Astrocyte (in vitro differentiated cells and primary cell): ENCODE measurements at regions not wholly inside any gene's neighbourhood (a gene's known extent, or its start where the extent isn't known, plus 50 kb on each side); places are given as distances from the start of the nearest gene placed in this dataset.

Experiments
- DNase-seq: peaks from one replicate; pipeline ENCODE4 v3.0.0-alpha.2; 2010; ENCODE audit warnings: low read depth
- FAIRE-seq: peaks from 2 replicates; lab custom pipeline; 2011; peaks lifted over from hg19 to GRCh38; lab: Jason Lieb, UNC
- H2AFZ ChIP-seq: 2 replicates; pipeline ENCODE4 v1.6.0; 2012; ENCODE audit warnings: low read depth, low read length, inconsistent platforms
- H3K27ac ChIP-seq: 2 replicates; pipeline ENCODE4 v1.5.1; 2011; ENCODE audit warnings: low read depth, low read length, inconsistent platforms
- H3K27me3 ChIP-seq: 2 replicates; pipeline ENCODE4 v1.6.0; 2011; ENCODE audit warnings: low read length, inconsistent platforms; ENCODE audit not compliant: insufficient read depth
- H3K36me3 ChIP-seq: 2 replicates; pipeline ENCODE4 v1.5.1; 2011; ENCODE audit warnings: low read length, inconsistent platforms; ENCODE audit not compliant: insufficient read depth
- H3K4me1 ChIP-seq: 2 replicates; pipeline ENCODE4 v1.5.1; 2011; ENCODE audit warnings: low read length, inconsistent platforms; ENCODE audit not compliant: insufficient read depth
- H3K4me2 ChIP-seq: 2 replicates; pipeline ENCODE4 v1.6.0; 2012; ENCODE audit warnings: low read length, inconsistent platforms
- H3K4me3 ChIP-seq: 2 replicates; pipeline ENCODE4 v1.5.1; 2011; ENCODE audit warnings: low read depth, mild to moderate bottlenecking, low read length, inconsistent platforms; ENCODE audit not compliant: insufficient read depth
- H3K79me2 ChIP-seq: 2 replicates; pipeline ENCODE4 v1.6.0; 2012; ENCODE audit warnings: mild to moderate bottlenecking, low read length, inconsistent platforms; ENCODE audit not compliant: insufficient read depth
- H3K9ac ChIP-seq: 2 replicates; pipeline ENCODE4 v1.6.0; 2012; ENCODE audit warnings: mild to moderate bottlenecking, low read length, inconsistent platforms
- H3K9me3 ChIP-seq: 2 replicates; pipeline ENCODE4 v1.5.1; 2012; ENCODE audit warnings: low read depth, mild to moderate bottlenecking, low read length, inconsistent platforms; ENCODE audit not compliant: insufficient read depth
- H4K20me1 ChIP-seq: 2 replicates; pipeline ENCODE4 v1.6.0; 2012; ENCODE audit warnings: low read length, inconsistent platforms; ENCODE audit not compliant: insufficient read depth
- H3K27ac Mint-ChIP-seq: one replicate; pipeline ENCODE4 v1.8.0; 2021; ENCODE audit warnings: mild to moderate bottlenecking, mixed read lengths; ENCODE audit not compliant: unreplicated experiment
- H3K27me3 Mint-ChIP-seq: one replicate; pipeline ENCODE4 v1.8.0; 2021; ENCODE audit warnings: low read depth, mixed read lengths; ENCODE audit not compliant: unreplicated experiment
- H3K36me3 Mint-ChIP-seq: one replicate; pipeline ENCODE4 v1.8.0; 2021; ENCODE audit warnings: low read depth, mixed read lengths; ENCODE audit not compliant: unreplicated experiment
- H3K4me1 Mint-ChIP-seq: one replicate; pipeline ENCODE4 v1.8.0; 2021; ENCODE audit warnings: low read depth, mixed read lengths; ENCODE audit not compliant: unreplicated experiment
- H3K4me3 Mint-ChIP-seq: one replicate; pipeline ENCODE4 v1.8.0; 2021; ENCODE audit warnings: mild to moderate bottlenecking, moderate library complexity, mixed read lengths; ENCODE audit not compliant: unreplicated experiment
- H3K9me3 Mint-ChIP-seq: one replicate; pipeline ENCODE4 v1.8.0; 2021; ENCODE audit warnings: mild to moderate bottlenecking, mixed read lengths; ENCODE audit not compliant: unreplicated experiment
- EZH2 ChIP-seq: IDR thresholded peaks from 2 replicates; pipeline ENCODE4 v1.6.1; 2012; ENCODE audit warnings: mild to moderate bottlenecking, low read length, inconsistent platforms; ENCODE audit not compliant: insufficient read depth
- TF ChIP-seq, protein P1 (sequence below): IDR thresholded peaks from 2 replicates; pipeline ENCODE4 v1.5.1; 2011; ENCODE audit warnings: low read depth, mild to moderate bottlenecking, inconsistent platforms, low read length, moderate library complexity; ENCODE audit not compliant: insufficient read depth

DNA sequence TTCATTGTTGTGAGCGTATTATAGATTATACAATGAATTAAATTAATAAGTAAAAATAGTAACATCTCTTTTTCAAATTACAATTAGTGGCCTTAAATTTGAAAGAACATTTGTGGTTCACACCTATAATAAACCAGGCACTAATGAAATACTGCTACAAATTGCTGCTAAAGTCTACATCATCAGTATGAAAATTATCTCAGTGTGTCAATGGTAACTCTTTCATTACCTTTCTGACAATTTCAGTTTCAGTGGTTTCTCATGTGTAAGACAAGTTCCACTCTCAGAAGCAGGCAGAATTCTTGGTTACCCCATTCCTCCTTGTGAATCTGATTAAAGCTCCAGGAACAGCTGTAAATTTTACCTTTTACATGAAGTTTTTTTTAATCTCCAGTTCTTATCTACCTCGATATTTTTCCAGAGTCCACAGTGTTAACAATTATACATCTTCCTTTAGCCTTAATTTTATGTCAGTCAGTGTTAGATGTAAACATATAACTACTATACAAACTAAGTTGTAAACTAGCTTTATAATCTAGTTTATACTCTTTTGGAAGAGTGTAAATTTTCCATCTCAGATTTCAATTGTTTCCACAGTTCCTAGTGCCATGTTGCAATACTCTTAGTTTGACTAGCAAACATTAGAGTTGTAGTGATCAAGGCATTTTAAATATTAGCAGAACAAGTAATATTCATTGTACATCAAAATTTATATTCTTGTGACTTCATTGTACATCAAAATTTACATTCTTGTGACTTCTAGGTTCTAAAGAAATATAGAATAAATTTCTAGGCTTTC lies 1038.4 kb downstream of the EPHA7 start:
- TF ChIP-seq, protein P1, sequence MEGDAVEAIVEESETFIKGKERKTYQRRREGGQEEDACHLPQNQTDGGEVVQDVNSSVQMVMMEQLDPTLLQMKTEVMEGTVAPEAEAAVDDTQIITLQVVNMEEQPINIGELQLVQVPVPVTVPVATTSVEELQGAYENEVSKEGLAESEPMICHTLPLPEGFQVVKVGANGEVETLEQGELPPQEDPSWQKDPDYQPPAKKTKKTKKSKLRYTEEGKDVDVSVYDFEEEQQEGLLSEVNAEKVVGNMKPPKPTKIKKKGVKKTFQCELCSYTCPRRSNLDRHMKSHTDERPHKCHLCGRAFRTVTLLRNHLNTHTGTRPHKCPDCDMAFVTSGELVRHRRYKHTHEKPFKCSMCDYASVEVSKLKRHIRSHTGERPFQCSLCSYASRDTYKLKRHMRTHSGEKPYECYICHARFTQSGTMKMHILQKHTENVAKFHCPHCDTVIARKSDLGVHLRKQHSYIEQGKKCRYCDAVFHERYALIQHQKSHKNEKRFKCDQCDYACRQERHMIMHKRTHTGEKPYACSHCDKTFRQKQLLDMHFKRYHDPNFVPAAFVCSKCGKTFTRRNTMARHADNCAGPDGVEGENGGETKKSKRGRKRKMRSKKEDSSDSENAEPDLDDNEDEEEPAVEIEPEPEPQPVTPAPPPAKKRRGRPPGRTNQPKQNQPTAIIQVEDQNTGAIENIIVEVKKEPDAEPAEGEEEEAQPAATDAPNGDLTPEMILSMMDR = no peak
- TF ChIP-seq EZH2 = no peak
- H3K4me1 Mint-ChIP-seq = peaks cover 3% of the 10 kb centered on the region
- Histone ChIP-seq H3K79me2 (no peaks in the 10 kb centered on the region), H3K4me3 (no peak overlapping the region), H2AFZ (no peak overlapping the region), H3K9ac (no peak overlapping the region), H3K36me3 (no peaks in the 10 kb centered on the region), H3K4me1 (no peaks in the 10 kb centered on the region), H3K27ac (no peak overlapping the region), H3K27me3 (no peaks in the 10 kb centered on the region), H3K9me3 (no peaks in the 10 kb centered on the region), H3K4me2 (no peak overlapping the region), H4K20me1 (no peaks in the 10 kb centered on the region)
- no peaks in the 10 kb centered on the region for H3K9me3 Mint-ChIP-seq
- H3K27ac Mint-ChIP-seq = no peak overlapping the region
- H3K36me3 Mint-ChIP-seq = no peaks in the 10 kb centered on the region
- FAIRE-seq (no peak), DNase-seq (no peak)
- H3K4me3 Mint-ChIP-seq = no peak overlapping the region
- no peaks in the 10 kb centered on the region for H3K27me3 Mint-ChIP-seq

DNA sequence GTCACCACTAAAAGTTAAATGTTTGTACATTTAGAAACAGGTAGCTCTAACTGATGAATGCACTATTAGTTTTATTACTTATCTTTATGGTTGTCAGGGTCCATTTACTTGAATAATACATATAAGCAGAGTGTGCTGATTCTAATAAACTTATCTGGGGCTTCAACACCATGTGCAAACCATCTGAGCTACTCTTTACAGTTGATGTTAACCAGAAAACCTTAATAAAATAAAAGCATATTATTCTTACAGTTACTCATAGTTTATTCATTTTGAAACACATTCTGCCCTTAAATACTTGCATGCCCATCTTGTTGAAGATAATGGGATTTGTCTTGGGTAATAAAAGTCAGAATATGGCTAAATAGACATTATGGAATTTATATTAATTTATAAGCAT lies 1042.2 kb downstream of the EPHA7 start:
- Histone ChIP-seq H3K27ac (no peak overlapping the region), H4K20me1 (no peaks in the 10 kb centered on the region), H3K36me3 (no peaks in the 10 kb centered on the region), H3K79me2 (no peaks in the 10 kb centered on the region), H3K4me2 (no peak overlapping the region), H3K4me3 (no peak overlapping the region), H3K4me1 (no peaks in the 10 kb centered on the region), H3K9ac (no peak overlapping the region), H3K27me3 (no peaks in the 10 kb centered on the region), H3K9me3 (no peaks in the 10 kb centered on the region), H2AFZ (no peak overlapping the region)
- H3K36me3 Mint-ChIP-seq = no peaks in the 10 kb centered on the region
- no peak overlapping the region for H3K27ac Mint-ChIP-seq
- no peaks in the 10 kb centered on the region for H3K27me3 Mint-ChIP-seq
- no peaks in the 10 kb centered on the region for H3K4me1 Mint-ChIP-seq
- H3K9me3 Mint-ChIP-seq = no peaks in the 10 kb centered on the region
- FAIRE-seq (no peak), DNase-seq (peak; percentile 37)
- TF ChIP-seq EZH2 = no peak
- TF ChIP-seq, protein P1 = no peak
- no peak overlapping the region for H3K4me3 Mint-ChIP-seq

DNA sequence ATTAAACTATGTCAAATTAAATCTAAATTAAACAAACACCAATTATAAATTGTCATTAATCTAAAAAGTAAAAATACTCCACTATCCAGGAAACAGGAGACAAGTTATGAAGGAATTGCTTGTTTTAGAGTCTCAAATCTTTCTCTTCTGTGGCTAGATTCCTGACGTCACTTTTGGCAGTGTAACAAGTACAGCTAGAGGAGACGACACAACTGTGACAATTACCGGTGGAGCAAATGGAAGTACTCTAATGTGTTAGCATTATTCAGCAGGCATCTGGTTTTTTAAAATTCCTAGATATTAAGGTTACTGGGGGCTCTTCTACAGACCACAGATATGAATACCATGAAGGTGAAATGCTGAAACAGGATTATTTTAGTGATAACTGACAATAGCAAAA lies 1042.7 kb downstream of the EPHA7 start:
- no peak for FAIRE-seq

More for the DNA sequence above, 1042.7 kb downstream of the EPHA7 start:
- Histone ChIP-seq H3K27me3 (no peaks in the 10 kb centered on the region), H3K4me3 (no peak overlapping the region), H3K9me3 (no peaks in the 10 kb centered on the region), H3K36me3 (no peaks in the 10 kb centered on the region), H3K27ac (no peak overlapping the region), H3K4me2 (no peak overlapping the region), H4K20me1 (no peaks in the 10 kb centered on the region), H2AFZ (no peak overlapping the region), H3K9ac (no peak overlapping the region), H3K79me2 (no peaks in the 10 kb centered on the region), H3K4me1 (no peaks in the 10 kb centered on the region)
- H3K9me3 Mint-ChIP-seq = no peaks in the 10 kb centered on the region
- no peak overlapping the region for H3K27ac Mint-ChIP-seq
- H3K36me3 Mint-ChIP-seq = no peaks in the 10 kb centered on the region
- TF ChIP-seq, protein P1 = no peak
- no peak for TF ChIP-seq EZH2
- peak; percentile 48 for DNase-seq
- no peak overlapping the region for H3K4me3 Mint-ChIP-seq
- no peaks in the 10 kb centered on the region for H3K27me3 Mint-ChIP-seq
- no peaks in the 10 kb centered on the region for H3K4me1 Mint-ChIP-seq
